OCI-LY1 (cell line): ENCODE measurements at regions not wholly inside any gene's neighbourhood (a gene's known extent, or its start where the extent isn't known, plus 50 kb on each side); places are given as distances from the start of the nearest gene placed in this dataset.

Experiments used
- EZH2 ChIP-seq: fragments of 200-600 bp; sonication (generic), shearing (Covaris generic); IDR thresholded peaks from 2 replicates; pipeline ENCODE4 v1.8.0; 2017; ENCODE audit warnings: borderline replicate concordance, mixed run types, mild to moderate bottlenecking, antibody characterized with exemption, low read length, moderate library complexity, mixed read lengths
- TF ChIP-seq, protein P1 (sequence below): fragments of 200-600 bp; sonication (generic), shearing (Covaris generic); IDR thresholded peaks from 2 replicates; pipeline ENCODE4 v1.5.1; 2017; ENCODE audit warnings: mild to moderate bottlenecking, antibody characterized with exemption, low read length, moderate library complexity, mixed read lengths

DNA sequence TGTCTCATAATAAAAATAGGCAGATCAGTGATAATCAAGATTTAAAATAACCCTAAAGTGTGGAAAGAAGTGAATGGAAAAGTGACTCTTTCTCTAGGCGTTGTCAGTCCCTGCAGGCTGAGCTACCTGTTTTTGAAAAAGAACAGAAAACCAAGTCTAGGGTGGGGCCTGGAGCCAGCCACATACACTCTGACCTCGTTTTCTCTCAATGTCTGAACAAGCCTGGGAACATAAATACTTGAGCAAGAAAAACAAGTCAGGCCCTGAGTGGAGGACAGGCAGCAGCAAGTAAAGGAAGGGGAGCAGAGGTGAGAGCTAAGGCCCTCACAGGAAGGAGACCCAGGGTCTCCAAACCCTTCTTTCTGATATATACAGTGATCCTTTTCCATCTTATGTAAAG lies 91.7 kb upstream of the HPF1 start:
- TF ChIP-seq, protein P1, sequence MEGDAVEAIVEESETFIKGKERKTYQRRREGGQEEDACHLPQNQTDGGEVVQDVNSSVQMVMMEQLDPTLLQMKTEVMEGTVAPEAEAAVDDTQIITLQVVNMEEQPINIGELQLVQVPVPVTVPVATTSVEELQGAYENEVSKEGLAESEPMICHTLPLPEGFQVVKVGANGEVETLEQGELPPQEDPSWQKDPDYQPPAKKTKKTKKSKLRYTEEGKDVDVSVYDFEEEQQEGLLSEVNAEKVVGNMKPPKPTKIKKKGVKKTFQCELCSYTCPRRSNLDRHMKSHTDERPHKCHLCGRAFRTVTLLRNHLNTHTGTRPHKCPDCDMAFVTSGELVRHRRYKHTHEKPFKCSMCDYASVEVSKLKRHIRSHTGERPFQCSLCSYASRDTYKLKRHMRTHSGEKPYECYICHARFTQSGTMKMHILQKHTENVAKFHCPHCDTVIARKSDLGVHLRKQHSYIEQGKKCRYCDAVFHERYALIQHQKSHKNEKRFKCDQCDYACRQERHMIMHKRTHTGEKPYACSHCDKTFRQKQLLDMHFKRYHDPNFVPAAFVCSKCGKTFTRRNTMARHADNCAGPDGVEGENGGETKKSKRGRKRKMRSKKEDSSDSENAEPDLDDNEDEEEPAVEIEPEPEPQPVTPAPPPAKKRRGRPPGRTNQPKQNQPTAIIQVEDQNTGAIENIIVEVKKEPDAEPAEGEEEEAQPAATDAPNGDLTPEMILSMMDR, result no peak
- no peak for TF ChIP-seq EZH2
